Liver (tissue), 3 donors: ENCODE measurements at regions not wholly inside any gene's neighbourhood (a gene's known extent, or its start where the extent isn't known, plus 50 kb on each side); places are given as distances from the start of the nearest gene placed in this dataset.
"Not testable (repeated sequence)": the region's sequence is repeated elsewhere in the genome, so short reads cannot be mapped to it uniquely, and the experiment has no call there.

Experiments
- ATF3 ChIP-seq: IDR thresholded peaks from 2 replicates; pipeline ENCODE4 v1.6.1; 2016; ENCODE audit warnings: antibody characterized with exemption
- CTCF ChIP-seq: fragments of 150-350 bp; IDR thresholded peaks from 2 replicates; pipeline ENCODE4 v1.5.1; 2017; ENCODE audit warnings: improper control_type of control experiment, low read depth, low read length; ENCODE audit not compliant: missing input control
- REST ChIP-seq: IDR thresholded peaks from 2 replicates; pipeline ENCODE4 v1.6.1; 2016; ENCODE audit warnings: antibody characterized with exemption, mild to moderate bottlenecking
- RXRA ChIP-seq, 2 donors: IDR thresholded peaks; 2 replicates each; pipeline ENCODE4 v1.6.1; 2017 to 2018; ENCODE audit warnings: antibody characterized with exemption in 2 of 2, mild to moderate bottlenecking in 1 of 2
- SP1 ChIP-seq: IDR thresholded peaks from 2 replicates; pipeline ENCODE4 v1.6.1; 2018; ENCODE audit warnings: antibody characterized with exemption, mild to moderate bottlenecking
- TAF1 ChIP-seq: conservative IDR thresholded peaks from 2 replicates; pipeline ENCODE4 v1.6.1; 2016; ENCODE audit warnings: antibody characterized with exemption, mild to moderate bottlenecking
- donor health status: healthy.
- donor health status: healthy.

GRCh38 chr13:78490225-78490624, 113.1 kb downstream of the POU4F1 start:
- TF ChIP-seq SP1; REST; CTCF; TAF1; RXRA (IDR thresholded peaks at IDR 0.05); ATF3: not testable (repeated sequence)
